Activated T-cell treated with anti-CD3 and anti-CD28 coated beads for 48 hours (primary cell): ENCODE measurements at regions not wholly inside any gene's neighbourhood (a gene's known extent, or its start where the extent isn't known, plus 50 kb on each side); places are given as distances from the start of the nearest gene placed in this dataset.

ENCODE experiments used
- DNase-seq: peaks from one replicate; pipeline ENCODE4 v3.0.0-alpha.2; 2020; ENCODE audit warnings: low read depth

- DNase-seq = no peak
Measured at GRCh38 chr12:46131732-46132469, 136.9 kb downstream of the SLC38A1 start.

- DNase-seq = no peak
Measured at GRCh38 chr12:46127656-46128055, 137.3 kb upstream of the SCAF11 start.

DNA sequence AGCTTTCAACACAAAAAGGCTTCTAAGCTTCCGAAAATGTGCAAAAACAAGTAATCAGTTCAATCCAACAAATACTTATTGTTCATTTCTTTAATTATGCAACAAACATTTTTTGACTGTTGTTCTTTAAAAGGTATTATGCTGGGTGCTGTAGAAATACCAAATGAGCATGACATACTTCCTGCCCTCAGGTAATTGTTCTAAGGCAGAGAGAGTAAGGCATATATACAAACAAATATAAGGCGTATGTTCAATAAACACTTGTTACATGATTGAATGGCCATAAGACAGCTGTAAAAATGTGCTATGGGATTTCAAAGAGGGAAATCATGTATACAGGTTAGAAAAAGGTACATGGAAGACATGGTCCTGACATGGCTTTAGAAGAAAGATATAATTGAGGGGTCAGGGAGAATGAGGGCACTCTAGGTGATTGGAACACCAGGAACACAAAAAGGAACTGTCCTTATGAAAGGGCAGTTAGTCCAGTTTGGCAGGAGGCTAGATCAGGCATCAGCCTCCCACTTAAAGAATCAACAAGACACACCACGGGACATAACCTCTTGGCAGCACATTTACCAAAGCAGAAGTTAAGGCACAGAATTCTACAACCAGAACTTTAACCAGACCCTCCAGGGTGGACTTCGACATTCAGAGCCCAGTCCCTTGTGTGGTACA is 135.8 kb upstream of the SCAF11 start:
- no peak for DNase-seq

DNA sequence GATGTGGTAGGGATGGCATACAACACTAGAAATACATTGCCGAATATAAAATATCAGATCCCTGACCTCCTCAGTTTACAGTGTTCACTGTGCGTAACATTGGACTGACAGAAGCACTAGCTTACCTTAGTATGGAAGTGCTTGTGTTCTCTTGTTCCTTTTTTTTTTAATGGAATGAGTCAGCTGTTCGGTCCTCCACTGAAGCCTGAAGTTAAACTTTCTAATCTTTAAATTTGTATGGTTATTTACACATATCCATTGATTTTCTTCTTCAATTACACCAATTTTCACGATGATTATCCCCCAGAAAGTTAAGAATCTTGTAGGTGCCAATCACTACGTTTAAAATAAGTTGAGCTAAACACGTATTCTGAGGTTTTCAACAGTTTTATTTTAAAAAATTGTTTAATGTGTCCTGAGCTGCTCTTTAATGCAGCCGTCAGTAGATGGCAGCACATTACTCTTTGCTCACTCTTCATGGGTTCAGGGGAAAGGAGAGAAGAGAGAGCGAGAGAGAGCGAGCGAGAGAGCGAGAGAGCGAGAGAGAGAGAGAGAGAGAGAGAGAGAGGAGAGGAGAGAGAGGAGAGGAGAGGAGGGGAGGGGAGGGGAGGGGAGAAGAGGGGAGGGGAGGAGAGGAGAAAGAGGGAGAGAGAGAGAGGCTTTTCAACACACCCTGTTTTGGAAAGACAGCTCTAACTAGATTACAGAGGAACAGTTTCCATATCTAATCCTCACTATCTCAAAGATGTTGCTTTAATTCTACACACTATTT is 134.7 kb upstream of the SCAF11 start:
- DNase-seq = peak; percentile 17

- DNase-seq = no peak
Measured at GRCh38 chr12:46124132-46124847, 133.9 kb upstream of the SCAF11 start.

- DNase-seq = no peak
Measured at GRCh38 chr12:46112364-46112763, 122.0 kb upstream of the SCAF11 start.

- DNase-seq = no peak
Measured at GRCh38 chr12:46111715-46112114, 121.3 kb upstream of the SCAF11 start.

GRCh38 chr12:46110928-46111699 is 120.7 kb upstream of the SCAF11 start:
- DNase-seq = no peak

- DNase-seq = no peak
Measured at GRCh38 chr12:46110223-46110611, 119.8 kb upstream of the SCAF11 start.

DNA sequence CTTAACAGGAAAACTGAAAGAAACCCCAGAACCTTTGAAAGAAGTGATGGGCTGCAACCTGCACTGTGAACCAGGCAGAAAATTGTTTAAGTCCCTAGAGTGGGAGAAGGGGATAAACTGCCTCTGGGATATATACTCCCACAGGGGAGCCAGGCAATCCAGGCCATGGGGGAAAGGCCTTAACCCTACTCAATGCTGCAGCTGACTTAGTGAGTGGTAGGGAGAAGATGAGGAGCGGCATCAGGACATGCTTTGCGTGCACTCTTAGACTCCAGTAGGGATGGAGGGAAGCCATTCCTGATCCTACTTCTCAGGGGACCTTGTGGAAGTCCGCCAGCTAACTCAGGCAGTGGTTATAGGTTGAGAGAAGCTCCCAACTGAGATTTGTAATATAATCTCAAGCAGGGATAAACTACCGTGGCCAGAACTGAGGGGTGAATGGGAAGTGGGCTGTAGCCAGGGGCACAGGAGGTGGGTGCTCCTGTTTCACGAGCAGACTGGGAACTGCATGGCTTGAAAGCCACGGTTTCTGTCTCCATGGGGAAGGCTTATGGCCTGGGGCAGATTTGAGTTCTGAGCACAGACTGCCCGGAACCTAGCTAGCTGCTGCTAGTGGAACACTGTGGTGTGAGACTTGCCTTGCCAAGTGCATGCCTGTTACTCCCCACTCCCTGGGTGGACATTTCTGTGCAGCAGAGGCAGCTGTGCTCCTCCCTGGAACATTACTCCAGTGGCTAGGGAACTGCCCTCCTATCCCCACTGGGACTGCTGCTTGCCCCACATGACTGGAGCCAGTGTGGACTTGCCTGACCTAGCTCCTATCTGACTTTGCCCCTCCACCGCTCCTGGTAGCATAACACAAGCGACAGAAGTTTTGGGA is 119.2 kb upstream of the SCAF11 start:
- DNase-seq = no peak

GRCh38 chr12:46108721-46109120 is 118.3 kb upstream of the SCAF11 start:
- no peak for DNase-seq

DNA sequence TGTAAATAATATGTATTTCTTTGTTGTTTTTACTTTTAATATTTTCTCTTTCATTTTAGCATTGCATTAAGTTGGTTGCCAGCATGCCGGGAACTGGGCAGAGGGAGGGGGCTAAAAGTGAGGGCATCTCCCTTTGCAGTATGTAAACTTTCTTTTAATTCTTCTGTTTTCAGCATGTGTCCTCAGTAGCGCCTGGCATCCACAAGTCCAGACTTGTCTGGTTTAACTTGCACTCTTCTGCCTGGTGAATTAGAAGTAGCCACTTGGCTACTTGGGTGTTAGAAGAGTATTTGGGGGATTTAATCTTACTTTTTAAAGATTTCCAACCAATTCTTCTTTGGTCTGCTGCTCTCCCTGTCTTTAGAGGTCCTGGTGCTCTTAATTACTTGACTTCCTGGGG is 117.2 kb upstream of the SCAF11 start:
- DNase-seq = no peak

GRCh38 chr12:46105735-46106134 is 115.4 kb upstream of the SCAF11 start:
- DNase-seq = no peak

- no peak for DNase-seq
Measured at GRCh38 chr12:46103559-46104383, 113.4 kb upstream of the SCAF11 start.

- DNase-seq = no peak
Measured at GRCh38 chr12:46101485-46101869, 111.1 kb upstream of the SCAF11 start.

DNA sequence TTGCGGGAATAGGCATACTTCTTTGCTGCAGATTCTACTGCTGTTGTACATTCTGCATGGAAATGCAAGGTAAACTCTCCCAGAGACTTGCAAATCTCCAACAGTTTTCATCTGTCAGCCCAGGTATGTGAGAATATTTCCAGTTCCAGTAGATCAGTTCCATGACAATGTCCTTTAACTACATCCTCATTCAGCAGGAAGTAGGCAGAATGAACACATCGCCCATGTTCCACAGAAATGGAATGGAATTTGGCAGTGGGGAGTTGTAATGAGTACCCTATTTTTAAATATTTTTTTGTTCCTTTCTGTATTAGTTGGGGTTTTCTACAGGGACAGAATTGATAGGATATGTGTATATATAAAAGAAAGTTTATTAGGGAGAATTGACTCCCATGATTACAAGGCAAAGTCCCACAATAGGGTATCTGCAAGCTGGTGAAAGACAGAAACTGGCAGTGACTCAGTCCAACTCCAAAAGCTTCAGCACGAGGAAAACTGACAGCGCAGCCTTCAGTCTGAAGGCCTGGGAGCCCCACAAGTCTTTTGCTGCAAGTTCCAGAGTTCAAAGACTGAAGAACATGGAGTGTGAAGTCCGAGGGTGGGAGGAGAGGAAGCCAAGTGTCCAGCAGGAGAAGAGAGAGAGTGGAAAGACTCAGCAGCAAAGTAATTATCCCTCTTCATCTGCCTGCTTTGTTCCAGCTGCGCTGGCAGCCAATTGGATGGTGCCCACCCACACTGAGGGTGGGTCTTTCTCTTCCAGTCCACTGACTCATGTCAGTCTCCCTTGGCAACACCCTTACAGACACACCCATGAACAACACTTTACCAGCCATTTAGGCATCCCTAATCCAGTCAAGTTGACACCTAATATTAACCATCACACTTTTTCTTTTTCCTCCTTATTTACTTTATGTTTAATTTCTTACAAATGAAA is 110.4 kb upstream of the SCAF11 start:
- no peak for DNase-seq

DNA sequence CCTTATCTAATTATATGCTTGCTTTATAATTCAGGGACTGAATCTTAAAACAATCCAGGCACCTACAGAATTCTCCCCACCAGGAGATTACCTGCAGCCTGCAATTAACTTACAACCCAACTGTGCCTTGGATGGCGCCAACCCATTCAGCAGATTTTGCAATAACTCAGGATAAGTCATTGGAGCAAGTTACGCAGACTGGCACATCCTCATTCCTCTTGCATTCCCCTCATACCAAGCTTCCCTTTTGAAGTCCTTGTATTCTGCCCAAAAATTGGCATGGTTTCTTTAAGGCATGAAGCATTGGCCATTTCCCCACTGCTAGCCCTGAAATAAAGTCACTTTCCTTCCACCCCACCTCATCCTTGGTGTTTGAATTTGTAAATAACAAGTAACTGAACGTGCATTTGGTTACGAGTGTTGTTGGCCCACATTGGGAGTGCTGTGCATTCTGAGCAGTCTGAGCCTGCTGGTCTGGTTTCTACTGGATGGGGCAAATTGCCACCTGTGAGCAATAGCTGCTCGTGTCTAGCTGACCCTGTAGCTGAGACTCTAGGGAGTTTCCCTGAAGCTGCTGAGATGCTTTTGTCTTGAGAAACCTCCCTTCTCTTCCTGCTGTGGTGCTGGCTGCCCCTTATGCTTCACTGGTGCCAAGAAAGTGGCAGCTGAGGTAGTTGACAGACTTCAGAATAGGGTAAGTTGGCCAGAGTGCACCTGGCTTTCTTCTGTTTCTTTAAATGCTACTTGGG is 99.2 kb upstream of the SCAF11 start:
- DNase-seq = no peak

DNA sequence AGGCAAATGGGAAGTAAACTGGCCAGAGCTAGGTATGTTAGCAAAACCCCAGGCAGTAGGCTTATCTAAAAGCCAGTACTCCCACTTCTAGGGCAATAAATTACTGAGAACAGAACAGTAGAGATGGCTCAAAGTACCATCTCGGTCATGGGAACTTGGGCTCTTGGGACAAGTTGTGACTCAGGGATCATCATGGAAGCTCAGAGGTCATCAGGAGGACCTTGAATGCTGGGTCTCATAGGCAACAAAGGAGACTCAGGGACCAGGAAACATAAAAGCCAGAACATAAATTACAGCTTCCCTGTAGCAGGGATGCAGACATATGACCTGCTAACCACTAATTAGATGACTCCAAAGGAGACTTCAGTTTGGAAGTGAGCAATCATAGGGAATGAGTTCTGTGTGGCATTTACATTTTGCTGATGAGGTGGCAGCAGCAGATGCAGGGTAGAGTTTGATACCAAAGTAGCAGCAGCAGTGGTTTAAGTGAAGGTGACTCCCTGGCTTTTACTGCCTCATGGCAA is 97.6 kb upstream of the SCAF11 start:
- no peak for DNase-seq
